WTC11 (cell line): ENCODE measurements at regions not wholly inside any gene's neighbourhood (a gene's known extent, or its start where the extent isn't known, plus 50 kb on each side); places are given as distances from the start of the nearest gene placed in this dataset.

Experiments
- ATAC-seq: fragments of 200-7000 bp; cut with Tn5 transposase; 2 replicates; pipeline ENCODE4 v1.10.0; 2021; ENCODE audit warnings: mild to moderate bottlenecking, moderate library complexity
- CTCF ChIA-PET: fragments of 300-600 bp; sonication (Branson Sonifier 250); formaldehyde crosslinking; loops from one replicate; lab custom pipeline; 2021; ENCODE audit warnings: antibody characterized with exemption; lab: Charles Lee
- POLR2A ChIA-PET: fragments of 350-600 bp; sonication (Branson Sonifier 250); formaldehyde crosslinking; loops from one replicate; lab custom pipeline; 2021; ENCODE audit warnings: antibody characterized with exemption; lab: Charles Lee
- DNase-seq: peaks from one replicate; pipeline ENCODE4 v3.0.0; 2021; ENCODE audit warnings: low spot score
- H3K27ac Mint-ChIP-seq: 2 replicates; pipeline ENCODE4 v1.8.0; 2021; ENCODE audit warnings: mixed read lengths
- H3K27me3 Mint-ChIP-seq: 2 replicates; pipeline ENCODE4 v1.8.0; 2021; ENCODE audit warnings: low read depth, mild to moderate bottlenecking, moderate library complexity, mixed read lengths
- H3K36me3 Mint-ChIP-seq: 2 replicates; pipeline ENCODE4 v1.8.0; 2021; ENCODE audit warnings: mixed read lengths
- H3K4me1 Mint-ChIP-seq: 2 replicates; pipeline ENCODE4 v1.8.0; 2022; ENCODE audit warnings: mixed read lengths
- H3K4me3 Mint-ChIP-seq: 2 replicates; pipeline ENCODE4 v1.8.0; 2021; ENCODE audit warnings: mild to moderate bottlenecking, moderate library complexity, mixed read lengths
- H3K9me3 Mint-ChIP-seq: 2 replicates; pipeline ENCODE4 v1.8.0; 2021; ENCODE audit warnings: mixed read lengths
- CREB1 ChIP-seq: sonication (generic); formaldehyde crosslinking; IDR thresholded peaks from 2 replicates; pipeline ENCODE4 v1.8.0; 2023; ENCODE audit warnings: mild to moderate bottlenecking, missing genetic modification reagents
- ETV6 ChIP-seq: sonication (generic); formaldehyde crosslinking; IDR thresholded peaks from 2 replicates; pipeline ENCODE4 v1.8.1; 2022; ENCODE audit warnings: mild to moderate bottlenecking, missing genetic modification reagents
- GABPB1 ChIP-seq: sonication (generic); formaldehyde crosslinking; IDR thresholded peaks from 2 replicates; pipeline ENCODE4 v1.8.1; 2023; ENCODE audit warnings: mild to moderate bottlenecking, missing genetic modification reagents
- GRHL2 ChIP-seq: fragments of 250-450 bp; sonication (Bioruptor Pico); IDR thresholded peaks from 2 replicates; pipeline ENCODE4 v1.8.0; 2022; ENCODE audit warnings: mild to moderate bottlenecking, moderate library complexity; ENCODE audit not compliant: insufficient replicate concordance, severe bottlenecking
- JAZF1 ChIP-seq: fragments of 250-450 bp; sonication (Bioruptor Pico); IDR thresholded peaks from 2 replicates; pipeline ENCODE4 v1.9.0; 2021; ENCODE audit warnings: moderate library complexity, mild to moderate bottlenecking, inconsistent platforms
- NFATC4 ChIP-seq: fragments of 250-450 bp; sonication (Bioruptor Pico); IDR thresholded peaks from 2 replicates; pipeline ENCODE4 v1.9.0; 2021; ENCODE audit warnings: mild to moderate bottlenecking
- NR2C2 ChIP-seq: sonication (generic); formaldehyde crosslinking; IDR thresholded peaks from 2 replicates; pipeline ENCODE4 v1.8.0; 2022; ENCODE audit warnings: mild to moderate bottlenecking, missing genetic modification reagents
- NR3C1 ChIP-seq: sonication (generic); formaldehyde crosslinking; conservative IDR thresholded peaks from 2 replicates; pipeline ENCODE4 v1.8.1; 2023; ENCODE audit warnings: low read depth, mild to moderate bottlenecking, missing genetic modification reagents
- OVOL2 ChIP-seq: fragments of 250-450 bp; sonication (Bioruptor Pico); IDR thresholded peaks from 2 replicates; pipeline ENCODE4 v1.9.0; 2021; ENCODE audit warnings: mild to moderate bottlenecking, borderline replicate concordance
- PRRX2 ChIP-seq: fragments of 250-450 bp; sonication (Bioruptor Pico); IDR thresholded peaks from 2 replicates; pipeline ENCODE4 v1.8.0; 2021; ENCODE audit warnings: mild to moderate bottlenecking
- TCF7 ChIP-seq: sonication (generic); formaldehyde crosslinking; IDR thresholded peaks from 2 replicates; pipeline ENCODE4 v1.8.0; 2022; ENCODE audit warnings: mild to moderate bottlenecking, low read depth, missing genetic modification reagents, moderate library complexity
- ZBTB21 ChIP-seq: sonication (generic); formaldehyde crosslinking; IDR thresholded peaks from 2 replicates; pipeline ENCODE4 v1.8.1; 2023; ENCODE audit warnings: mild to moderate bottlenecking, missing genetic modification reagents, borderline replicate concordance
- ZNF423 ChIP-seq: fragments of 250-450 bp; sonication (Bioruptor Pico); IDR thresholded peaks from 2 replicates; pipeline ENCODE4 v2.1.2; 2022; ENCODE audit warnings: mild to moderate bottlenecking, moderate library complexity
- TF ChIP-seq, protein P1 (sequence below): fragments of 250-450 bp; sonication (Bioruptor Pico); IDR thresholded peaks from 2 replicates; pipeline ENCODE4 v1.9.0; 2021; ENCODE audit warnings: mild to moderate bottlenecking, borderline replicate concordance
- TF ChIP-seq, protein P2 (sequence below): sonication (generic); formaldehyde crosslinking; IDR thresholded peaks from 2 replicates; pipeline ENCODE4 v1.8.0; 2023; ENCODE audit warnings: missing genetic modification reagents
- TF ChIP-seq, protein P3 (sequence below): sonication (generic); formaldehyde crosslinking; IDR thresholded peaks from 2 replicates; pipeline ENCODE4 v1.8.1; 2022; ENCODE audit warnings: mild to moderate bottlenecking, moderate library complexity, missing genetic modification reagents
- TF ChIP-seq, protein P4 (sequence below): fragments of 250-450 bp; sonication (Bioruptor Pico); IDR thresholded peaks from 2 replicates; pipeline ENCODE4 v1.8.0; 2021; ENCODE audit warnings: mild to moderate bottlenecking
- TF ChIP-seq, protein P5 (sequence below): sonication (generic); formaldehyde crosslinking; IDR thresholded peaks from 2 replicates; pipeline ENCODE4 v1.8.1; 2023; ENCODE audit warnings: mild to moderate bottlenecking, moderate library complexity, missing genetic modification reagents
- TF ChIP-seq, protein P6 (sequence below): sonication (generic); formaldehyde crosslinking; IDR thresholded peaks from 2 replicates; pipeline ENCODE4 v1.8.1; 2022; ENCODE audit warnings: missing genetic modification reagents, borderline replicate concordance
- TF ChIP-seq, protein P7 (sequence below): sonication (generic); formaldehyde crosslinking; IDR thresholded peaks from 2 replicates; pipeline ENCODE4 v1.8.1; 2023; ENCODE audit warnings: mild to moderate bottlenecking, missing genetic modification reagents, moderate library complexity
- TF ChIP-seq, protein P8 (sequence below): sonication (generic); formaldehyde crosslinking; IDR thresholded peaks from 2 replicates; pipeline ENCODE4 v1.8.1; 2023; ENCODE audit warnings: mild to moderate bottlenecking, missing genetic modification reagents

DNA sequence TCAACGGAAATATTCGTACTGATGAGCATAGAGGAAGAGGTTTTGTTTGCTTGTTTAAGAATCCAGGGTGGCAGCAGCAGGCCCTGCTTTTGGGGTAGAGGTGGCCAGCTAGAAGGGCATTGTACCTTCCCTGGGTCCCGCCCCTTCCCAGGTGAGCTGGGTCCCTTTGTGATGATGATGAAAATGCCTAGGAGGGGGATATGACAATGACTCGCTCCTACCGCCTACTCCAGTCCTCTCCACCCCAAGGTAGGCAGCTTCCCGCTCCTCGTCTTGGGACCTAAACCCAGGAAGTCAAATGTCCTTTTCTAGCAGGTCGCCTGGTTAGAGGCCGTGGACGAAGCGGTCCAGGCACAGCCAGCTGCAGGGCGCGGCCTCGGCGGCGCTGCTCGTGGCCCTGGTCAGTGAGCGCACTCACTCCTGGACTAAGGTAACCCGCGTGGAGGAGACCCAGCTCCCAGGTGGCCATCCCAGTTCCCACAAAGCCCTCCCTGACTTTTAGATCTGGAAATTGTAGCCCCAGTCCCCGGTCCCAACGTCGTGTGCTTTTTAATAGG is 141.4 kb downstream of the LSMEM1 start (continued):
- TF ChIP-seq, protein P1, sequence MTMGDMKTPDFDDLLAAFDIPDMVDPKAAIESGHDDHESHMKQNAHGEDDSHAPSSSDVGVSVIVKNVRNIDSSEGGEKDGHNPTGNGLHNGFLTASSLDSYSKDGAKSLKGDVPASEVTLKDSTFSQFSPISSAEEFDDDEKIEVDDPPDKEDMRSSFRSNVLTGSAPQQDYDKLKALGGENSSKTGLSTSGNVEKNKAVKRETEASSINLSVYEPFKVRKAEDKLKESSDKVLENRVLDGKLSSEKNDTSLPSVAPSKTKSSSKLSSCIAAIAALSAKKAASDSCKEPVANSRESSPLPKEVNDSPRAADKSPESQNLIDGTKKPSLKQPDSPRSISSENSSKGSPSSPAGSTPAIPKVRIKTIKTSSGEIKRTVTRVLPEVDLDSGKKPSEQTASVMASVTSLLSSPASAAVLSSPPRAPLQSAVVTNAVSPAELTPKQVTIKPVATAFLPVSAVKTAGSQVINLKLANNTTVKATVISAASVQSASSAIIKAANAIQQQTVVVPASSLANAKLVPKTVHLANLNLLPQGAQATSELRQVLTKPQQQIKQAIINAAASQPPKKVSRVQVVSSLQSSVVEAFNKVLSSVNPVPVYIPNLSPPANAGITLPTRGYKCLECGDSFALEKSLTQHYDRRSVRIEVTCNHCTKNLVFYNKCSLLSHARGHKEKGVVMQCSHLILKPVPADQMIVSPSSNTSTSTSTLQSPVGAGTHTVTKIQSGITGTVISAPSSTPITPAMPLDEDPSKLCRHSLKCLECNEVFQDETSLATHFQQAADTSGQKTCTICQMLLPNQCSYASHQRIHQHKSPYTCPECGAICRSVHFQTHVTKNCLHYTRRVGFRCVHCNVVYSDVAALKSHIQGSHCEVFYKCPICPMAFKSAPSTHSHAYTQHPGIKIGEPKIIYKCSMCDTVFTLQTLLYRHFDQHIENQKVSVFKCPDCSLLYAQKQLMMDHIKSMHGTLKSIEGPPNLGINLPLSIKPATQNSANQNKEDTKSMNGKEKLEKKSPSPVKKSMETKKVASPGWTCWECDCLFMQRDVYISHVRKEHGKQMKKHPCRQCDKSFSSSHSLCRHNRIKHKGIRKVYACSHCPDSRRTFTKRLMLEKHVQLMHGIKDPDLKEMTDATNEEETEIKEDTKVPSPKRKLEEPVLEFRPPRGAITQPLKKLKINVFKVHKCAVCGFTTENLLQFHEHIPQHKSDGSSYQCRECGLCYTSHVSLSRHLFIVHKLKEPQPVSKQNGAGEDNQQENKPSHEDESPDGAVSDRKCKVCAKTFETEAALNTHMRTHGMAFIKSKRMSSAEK (CRISPR knock-in tag), result no peak
- no peak for TF ChIP-seq ZNF423 (CRISPR knock-in tag)
- TF ChIP-seq PRRX2 (CRISPR knock-in tag), result no peak
- TF ChIP-seq OVOL2, result no peak
- TF ChIP-seq, protein P2, sequence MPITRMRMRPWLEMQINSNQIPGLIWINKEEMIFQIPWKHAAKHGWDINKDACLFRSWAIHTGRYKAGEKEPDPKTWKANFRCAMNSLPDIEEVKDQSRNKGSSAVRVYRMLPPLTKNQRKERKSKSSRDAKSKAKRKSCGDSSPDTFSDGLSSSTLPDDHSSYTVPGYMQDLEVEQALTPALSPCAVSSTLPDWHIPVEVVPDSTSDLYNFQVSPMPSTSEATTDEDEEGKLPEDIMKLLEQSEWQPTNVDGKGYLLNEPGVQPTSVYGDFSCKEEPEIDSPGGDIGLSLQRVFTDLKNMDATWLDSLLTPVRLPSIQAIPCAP, result no peak
- TF ChIP-seq, protein P3, sequence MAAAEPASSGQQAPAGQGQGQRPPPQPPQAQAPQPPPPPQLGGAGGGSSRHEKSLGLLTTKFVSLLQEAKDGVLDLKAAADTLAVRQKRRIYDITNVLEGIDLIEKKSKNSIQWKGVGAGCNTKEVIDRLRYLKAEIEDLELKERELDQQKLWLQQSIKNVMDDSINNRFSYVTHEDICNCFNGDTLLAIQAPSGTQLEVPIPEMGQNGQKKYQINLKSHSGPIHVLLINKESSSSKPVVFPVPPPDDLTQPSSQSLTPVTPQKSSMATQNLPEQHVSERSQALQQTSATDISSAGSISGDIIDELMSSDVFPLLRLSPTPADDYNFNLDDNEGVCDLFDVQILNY, result no peak
- TF ChIP-seq, protein P4, sequence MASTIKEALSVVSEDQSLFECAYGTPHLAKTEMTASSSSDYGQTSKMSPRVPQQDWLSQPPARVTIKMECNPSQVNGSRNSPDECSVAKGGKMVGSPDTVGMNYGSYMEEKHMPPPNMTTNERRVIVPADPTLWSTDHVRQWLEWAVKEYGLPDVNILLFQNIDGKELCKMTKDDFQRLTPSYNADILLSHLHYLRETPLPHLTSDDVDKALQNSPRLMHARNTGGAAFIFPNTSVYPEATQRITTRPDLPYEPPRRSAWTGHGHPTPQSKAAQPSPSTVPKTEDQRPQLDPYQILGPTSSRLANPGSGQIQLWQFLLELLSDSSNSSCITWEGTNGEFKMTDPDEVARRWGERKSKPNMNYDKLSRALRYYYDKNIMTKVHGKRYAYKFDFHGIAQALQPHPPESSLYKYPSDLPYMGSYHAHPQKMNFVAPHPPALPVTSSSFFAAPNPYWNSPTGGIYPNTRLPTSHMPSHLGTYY (CRISPR knock-in tag), result no peak
- no peak for TF ChIP-seq GRHL2 (CRISPR knock-in tag)
- no peak for TF ChIP-seq NR3C1

DNA sequence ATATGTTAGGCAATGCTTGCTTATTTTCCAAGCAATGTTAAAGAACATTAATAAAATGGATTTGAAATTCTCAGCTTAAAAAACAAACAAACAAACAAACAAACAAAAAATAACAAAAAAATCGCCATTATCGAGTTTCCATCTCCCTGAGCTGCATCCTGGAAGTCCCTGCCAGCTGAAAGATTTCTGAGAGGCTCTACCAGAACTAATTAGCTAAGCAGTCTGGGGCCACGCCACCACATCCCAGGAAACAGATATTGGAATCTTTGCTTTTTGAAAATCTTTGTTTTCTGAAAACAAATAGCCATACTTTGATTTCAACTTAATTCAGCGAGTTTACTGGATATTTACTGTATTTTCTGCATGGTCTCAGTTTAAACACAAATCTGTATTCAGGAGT is 143.6 kb downstream of the LSMEM1 start:
- TF ChIP-seq ZBTB21 (CRISPR knock-in tag) (no peak), NR3C1 (no peak), OVOL2 (no peak), CREB1 (CRISPR knock-in tag) (no peak), ETV6 (CRISPR knock-in tag) (no peak), TCF7 (CRISPR knock-in tag) (no peak), NR2C2 (CRISPR knock-in tag) (no peak), NFATC4 (CRISPR knock-in tag) (no peak), JAZF1 (no peak), GABPB1 (CRISPR knock-in tag) (no peak)
- TF ChIP-seq, protein P5, sequence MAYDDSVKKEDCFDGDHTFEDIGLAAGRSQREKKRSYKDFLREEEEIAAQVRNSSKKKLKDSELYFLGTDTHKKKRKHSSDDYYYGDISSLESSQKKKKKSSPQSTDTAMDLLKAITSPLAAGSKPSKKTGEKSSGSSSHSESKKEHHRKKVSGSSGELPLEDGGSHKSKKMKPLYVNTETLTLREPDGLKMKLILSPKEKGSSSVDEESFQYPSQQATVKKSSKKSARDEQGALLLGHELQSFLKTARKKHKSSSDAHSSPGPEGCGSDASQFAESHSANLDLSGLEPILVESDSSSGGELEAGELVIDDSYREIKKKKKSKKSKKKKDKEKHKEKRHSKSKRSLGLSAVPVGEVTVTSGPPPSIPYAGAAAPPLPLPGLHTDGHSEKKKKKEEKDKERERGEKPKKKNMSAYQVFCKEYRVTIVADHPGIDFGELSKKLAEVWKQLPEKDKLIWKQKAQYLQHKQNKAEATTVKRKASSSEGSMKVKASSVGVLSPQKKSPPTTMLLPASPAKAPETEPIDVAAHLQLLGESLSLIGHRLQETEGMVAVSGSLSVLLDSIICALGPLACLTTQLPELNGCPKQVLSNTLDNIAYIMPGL (CRISPR knock-in tag), result no peak
- TF ChIP-seq, protein P6, sequence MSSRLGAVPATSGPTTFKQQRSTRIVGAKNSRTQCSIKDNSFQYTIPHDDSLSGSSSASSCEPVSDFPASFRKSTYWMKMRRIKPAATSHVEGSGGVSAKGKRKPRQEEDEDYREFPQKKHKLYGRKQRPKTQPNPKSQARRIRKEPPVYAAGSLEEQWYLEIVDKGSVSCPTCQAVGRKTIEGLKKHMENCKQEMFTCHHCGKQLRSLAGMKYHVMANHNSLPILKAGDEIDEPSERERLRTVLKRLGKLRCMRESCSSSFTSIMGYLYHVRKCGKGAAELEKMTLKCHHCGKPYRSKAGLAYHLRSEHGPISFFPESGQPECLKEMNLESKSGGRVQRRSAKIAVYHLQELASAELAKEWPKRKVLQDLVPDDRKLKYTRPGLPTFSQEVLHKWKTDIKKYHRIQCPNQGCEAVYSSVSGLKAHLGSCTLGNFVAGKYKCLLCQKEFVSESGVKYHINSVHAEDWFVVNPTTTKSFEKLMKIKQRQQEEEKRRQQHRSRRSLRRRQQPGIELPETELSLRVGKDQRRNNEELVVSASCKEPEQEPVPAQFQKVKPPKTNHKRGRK (CRISPR knock-in tag), result no peak
- TF ChIP-seq, protein P7, sequence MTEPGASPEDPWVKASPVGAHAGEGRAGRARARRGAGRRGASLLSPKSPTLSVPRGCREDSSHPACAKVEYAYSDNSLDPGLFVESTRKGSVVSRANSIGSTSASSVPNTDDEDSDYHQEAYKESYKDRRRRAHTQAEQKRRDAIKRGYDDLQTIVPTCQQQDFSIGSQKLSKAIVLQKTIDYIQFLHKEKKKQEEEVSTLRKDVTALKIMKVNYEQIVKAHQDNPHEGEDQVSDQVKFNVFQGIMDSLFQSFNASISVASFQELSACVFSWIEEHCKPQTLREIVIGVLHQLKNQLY, result no peak
- TF ChIP-seq, protein P2, result no peak
- TF ChIP-seq, protein P3, result no peak
- TF ChIP-seq, protein P8, sequence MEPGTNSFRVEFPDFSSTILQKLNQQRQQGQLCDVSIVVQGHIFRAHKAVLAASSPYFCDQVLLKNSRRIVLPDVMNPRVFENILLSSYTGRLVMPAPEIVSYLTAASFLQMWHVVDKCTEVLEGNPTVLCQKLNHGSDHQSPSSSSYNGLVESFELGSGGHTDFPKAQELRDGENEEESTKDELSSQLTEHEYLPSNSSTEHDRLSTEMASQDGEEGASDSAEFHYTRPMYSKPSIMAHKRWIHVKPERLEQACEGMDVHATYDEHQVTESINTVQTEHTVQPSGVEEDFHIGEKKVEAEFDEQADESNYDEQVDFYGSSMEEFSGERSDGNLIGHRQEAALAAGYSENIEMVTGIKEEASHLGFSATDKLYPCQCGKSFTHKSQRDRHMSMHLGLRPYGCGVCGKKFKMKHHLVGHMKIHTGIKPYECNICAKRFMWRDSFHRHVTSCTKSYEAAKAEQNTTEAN, result no peak
- Mint-ChIP-seq H3K27ac (no peak overlapping the region), H3K4me3 (no peak overlapping the region), H3K4me1 (no peaks in the 10 kb centered on the region), H3K36me3 (no peaks in the 10 kb centered on the region), H3K9me3 (peaks cover 10% of the 10 kb centered on the region), H3K27me3 (no peaks in the 10 kb centered on the region)
- no peak for DNase-seq
- CTCF ChIA-PET, result no interaction called here
- no peak for ATAC-seq
- POLR2A ChIA-PET, result no interaction called here
